ENCODE measurements at regions not wholly inside any gene's neighbourhood (a gene's known extent, or its start where the extent isn't known, plus 50 kb on each side); places are given as distances from the start of the nearest gene placed in this dataset.
A peak's percentile ranks its signal among the peaks of the same experiment; 100 is the strongest.
"Not testable (repeated sequence)": the region's sequence is repeated elsewhere in the genome, so short reads cannot be mapped to it uniquely, and the experiment has no call there.

- no peak for DNase-seq (ENCODE audit: low read depth)
These were observed 352.1 kb downstream of the POM121L12 start for GRCh38 chr7:53387515-53387914.

- DNase-seq (ENCODE audit: low read depth): peak; percentile 66
These were observed 362.5 kb downstream of the POM121L12 start for GRCh38 chr7:53397911-53398310.

- DNase-seq (ENCODE audit: low read depth): peak; percentile 96
These were observed 363.1 kb downstream of the POM121L12 start for GRCh38 chr7:53398566-53398965.

GRCh38 chr7:53413021-53413420 lies 377.6 kb downstream of the POM121L12 start:
- no peak for DNase-seq (ENCODE audit: low read depth)

GRCh38 chr7:53415816-53416215 lies 380.4 kb downstream of the POM121L12 start:
- peak; percentile 14 for DNase-seq (ENCODE audit: low read depth)

- peak; percentile 91 for DNase-seq (ENCODE audit: low read depth)
These were observed 383.5 kb downstream of the POM121L12 start for GRCh38 chr7:53418834-53419482.

- DNase-seq (ENCODE audit: low read depth): no peak
These were observed 385.1 kb downstream of the POM121L12 start for GRCh38 chr7:53420550-53420949.

- DNase-seq (ENCODE audit: low read depth): peak; percentile 89
These were observed 386.9 kb downstream of the POM121L12 start for GRCh38 chr7:53422291-53422690.

- DNase-seq (ENCODE audit: low read depth): peak; percentile 20
These were observed 390.8 kb downstream of the POM121L12 start for GRCh38 chr7:53426145-53426750.

- no peak for DNase-seq (ENCODE audit: low read depth)
These were observed 392.6 kb downstream of the POM121L12 start for GRCh38 chr7:53428045-53428444.

- DNase-seq (ENCODE audit: low read depth): peak; percentile 38
These were observed 396.5 kb downstream of the POM121L12 start for GRCh38 chr7:53431901-53432300.

GRCh38 chr7:53437336-53437735 lies 401.9 kb downstream of the POM121L12 start:
- peak; percentile 79 for DNase-seq (ENCODE audit: low read depth)

GRCh38 chr7:53446170-53446569 lies 410.7 kb downstream of the POM121L12 start:
- DNase-seq (ENCODE audit: low read depth): peak; percentile 62

GRCh38 chr7:53458636-53459035 lies 423.2 kb downstream of the POM121L12 start:
- DNase-seq (ENCODE audit: low read depth): no peak

GRCh38 chr7:53466371-53466770 lies 430.9 kb downstream of the POM121L12 start:
- DNase-seq (ENCODE audit: low read depth): no peak

GRCh38 chr7:53470336-53470970 lies 435.0 kb downstream of the POM121L12 start:
- peak; percentile 38 for DNase-seq (ENCODE audit: low read depth)

- peak; percentile 82 for DNase-seq (ENCODE audit: low read depth)
These were observed 437.9 kb downstream of the POM121L12 start for GRCh38 chr7:53473371-53473770.

GRCh38 chr7:53475776-53476175 lies 440.3 kb downstream of the POM121L12 start:
- no peak for DNase-seq (ENCODE audit: low read depth)

- DNase-seq (ENCODE audit: low read depth): peak; percentile 73
These were observed 441.1 kb downstream of the POM121L12 start for GRCh38 chr7:53476566-53476965.

GRCh38 chr7:53485354-53485753 lies 449.9 kb downstream of the POM121L12 start:
- DNase-seq (ENCODE audit: low read depth): no peak

GRCh38 chr7:53491051-53491450 lies 455.6 kb downstream of the POM121L12 start:
- no peak for DNase-seq (ENCODE audit: low read depth)

GRCh38 chr7:53495181-53495580 lies 459.7 kb downstream of the POM121L12 start:
- not testable (repeated sequence) for DNase-seq (ENCODE audit: low read depth)

GRCh38 chr7:53500076-53500475 lies 464.6 kb downstream of the POM121L12 start:
- no peak for DNase-seq (ENCODE audit: low read depth)

Data from renal cortical epithelial cell (primary cell).